Endothelial cell of umbilical vein (primary cell): ENCODE measurements at regions not wholly inside any gene's neighbourhood (a gene's known extent, or its start where the extent isn't known, plus 50 kb on each side); places are given as distances from the start of the nearest gene placed in this dataset.
A peak's percentile ranks its signal among the peaks of the same experiment; 100 is the strongest.

Source experiments
- BruUV-seq: library from RNA; stranded (reverse); fragments of 400-500 nt; replicated peaks from 2 replicates; lab custom pipeline; 2021; lab: Mats Ljungman, UMichigan
- CTCF ChIA-PET: fragments of 300-600, 350-600 bp; sonication (Branson Sonifier 250); formaldehyde crosslinking; loops from one replicate; lab custom pipeline; 2021; ENCODE audit warnings: antibody characterized with exemption, inconsistent platforms; lab: Charles Lee
- POLR2A ChIA-PET: fragments of 300-600, 350-600 bp; sonication (Branson Sonifier 250); formaldehyde crosslinking; loops from one replicate; lab custom pipeline; 2021; ENCODE audit warnings: antibody characterized with exemption, inconsistent platforms; lab: Charles Lee
- DNase-seq: peaks from one replicate; pipeline ENCODE4 v3.0.0-alpha.2; 2011; ENCODE audit warnings: low read depth, low spot score
- FAIRE-seq: peaks from 2 replicates; lab custom pipeline; 2011; peaks lifted over from hg19 to GRCh38; lab: Jason Lieb, UNC
- H2AFZ ChIP-seq: 2 replicates; pipeline ENCODE4 v1.6.0; 2012; ENCODE audit warnings: low read depth, low read length, control low read depth, inconsistent platforms
- H3K27ac ChIP-seq: 2 replicates; pipeline ENCODE4 v1.5.1; 2011; ENCODE audit warnings: low read depth, mild to moderate bottlenecking, control low read depth, low read length, moderate library complexity; ENCODE audit not compliant: insufficient read depth
- H3K27me3 ChIP-seq, 2 experiments: 2 replicates each; pipeline versions ENCODE4 v1.6.0 to v1.6.1; 2011; ENCODE audit warnings: low read length in 2 of 2, mixed read lengths in 1 of 2; ENCODE audit not compliant: control insufficient read depth in 2 of 2, insufficient read depth in 2 of 2
- H3K36me3 ChIP-seq, 2 experiments: 2 replicates in 1 of 2; 3 replicates in 1 of 2; pipeline ENCODE4 v1.5.1; 2011; ENCODE audit warnings: low read length in 2 of 2, mild to moderate bottlenecking in 1 of 2, moderate library complexity in 1 of 2; ENCODE audit not compliant: control insufficient read depth in 2 of 2, insufficient read depth in 2 of 2; ENCODE audit errors: extremely low read depth in 1 of 2
- H3K4me1 ChIP-seq: 3 replicates; pipeline ENCODE4 v1.5.1; 2011; ENCODE audit warnings: mild to moderate bottlenecking, low read length; ENCODE audit not compliant: control insufficient read depth, insufficient read depth; ENCODE audit errors: extremely low read depth
- H3K4me2 ChIP-seq: 2 replicates; pipeline ENCODE4 v1.6.1; 2011; ENCODE audit warnings: low read length, control low read depth, mixed read lengths; ENCODE audit not compliant: insufficient read depth
- H3K4me3 ChIP-seq, 3 experiments: fragments of 200-600 bp in 1 of 3; sonication (generic), shearing (Covaris generic) in 1 of 3; replicated peaks in 1 of 3; 2 replicates each; pipeline ENCODE4 v1.5.1; 2011 to 2016; ENCODE audit warnings: control low read depth in 3 of 3, low read length in 3 of 3, mild to moderate bottlenecking in 2 of 3, inconsistent platforms in 1 of 3, low read depth in 1 of 3, moderate library complexity in 1 of 3; ENCODE audit not compliant: insufficient read depth in 1 of 3
- H3K79me2 ChIP-seq: 2 replicates; pipeline ENCODE4 v1.6.0; 2012; ENCODE audit warnings: low read length, inconsistent platforms; ENCODE audit not compliant: control insufficient read depth, insufficient read depth
- H3K9ac ChIP-seq: replicated peaks from 2 replicates; pipeline ENCODE3; 2011; ENCODE audit warnings: low read length, control low read depth; ENCODE audit not compliant: insufficient read depth; ENCODE audit errors: extremely low read depth
- H3K9me1 ChIP-seq: replicated peaks from 3 replicates; pipeline ENCODE4 v1.6.0; 2011; ENCODE audit warnings: mild to moderate bottlenecking, low read length; ENCODE audit not compliant: control insufficient read depth, insufficient read depth; ENCODE audit errors: extremely low read depth
- H3K9me3 ChIP-seq: replicated peaks from 2 replicates; pipeline ENCODE4 v1.5.1; 2012; ENCODE audit warnings: low read length, inconsistent platforms; ENCODE audit not compliant: control insufficient read depth, insufficient read depth
- H4K20me1 ChIP-seq: replicated peaks from 2 replicates; pipeline ENCODE3; 2011; ENCODE audit warnings: mild to moderate bottlenecking, low read length; ENCODE audit not compliant: control insufficient read depth, insufficient read depth; ENCODE audit errors: extremely low read depth
- EZH2 ChIP-seq: IDR thresholded peaks from 2 replicates; pipeline ENCODE4 v1.6.1; 2012; ENCODE audit warnings: borderline replicate concordance, low read depth, mild to moderate bottlenecking, moderate library complexity, low read length, inconsistent platforms; ENCODE audit not compliant: severe bottlenecking
- FOS ChIP-seq: IDR thresholded peaks from 2 replicates; pipeline ENCODE4 v1.6.1; 2011; ENCODE audit warnings: mild to moderate bottlenecking, low read length, moderate library complexity, borderline replicate concordance; ENCODE audit not compliant: insufficient read depth
- GATA2 ChIP-seq: IDR thresholded peaks from 2 replicates; pipeline ENCODE4 v1.7.0; 2011; ENCODE audit warnings: low read depth, mild to moderate bottlenecking, moderate library complexity, mixed read lengths, low read length; ENCODE audit not compliant: insufficient read length, insufficient read depth
- JUN ChIP-seq: IDR thresholded peaks from 2 replicates; pipeline ENCODE4 v1.6.1; 2011; ENCODE audit warnings: borderline replicate concordance, low read depth; ENCODE audit not compliant: insufficient read length, insufficient read depth
- MYC ChIP-seq: IDR thresholded peaks from one replicate; pipeline ENCODE4 v1.6.1; 2011; ENCODE audit warnings: mild to moderate bottlenecking, low read depth, low read length
- POLR2A ChIP-seq: IDR thresholded peaks from 2 replicates; pipeline ENCODE4 v1.6.1; 2012; ENCODE audit warnings: low read depth, mild to moderate bottlenecking, control low read depth, low read length
- POLR2AphosphoS5 ChIP-seq: IDR thresholded peaks from 2 replicates; pipeline ENCODE4 v1.6.1; 2012; ENCODE audit warnings: low read depth, mild to moderate bottlenecking, control low read depth, low read length, moderate library complexity; ENCODE audit not compliant: insufficient read depth
- dilution Hi-C: fragments of 300-500 bp; cut with MboI; formaldehyde crosslinking; loops from one replicate; pipeline ENCODE4 v1.15.0; 2019; ENCODE audit warnings: low sequenced_read_pairs; ENCODE audit not compliant: extremely low pct_ligation_motif_present
- intact Hi-C: fragments of 100-400 bp; cut with micrococcal nuclease; formaldehyde crosslinking; loops from one replicate; pipeline ENCODE4 v1.10.0; 2022
- TF ChIP-seq, protein P1 (sequence below): IDR thresholded peaks from 2 replicates; pipeline ENCODE4 v1.6.1; 2011; ENCODE audit not compliant: insufficient read depth, insufficient read length
- TF ChIP-seq, protein P2 (sequence below), 2 donors: IDR thresholded peaks; 1 replicate in 1 of 2; 2 replicates in 1 of 2; pipeline ENCODE4 v1.5.1; 2011; ENCODE audit warnings: low read length in 2 of 2, mild to moderate bottlenecking in 2 of 2, moderate library complexity in 2 of 2, control low read depth in 1 of 2, inconsistent platforms in 1 of 2, low read depth in 1 of 2; ENCODE audit not compliant: insufficient read depth in 1 of 2; ENCODE audit errors: extremely low read depth in 1 of 2

- Histone ChIP-seq H3K79me2 (no peaks in the 10 kb centered on the region), H3K4me1 (no peaks in the 10 kb centered on the region), H3K9me1 (no peaks in the 10 kb centered on the region), H4K20me1 (no peaks in the 10 kb centered on the region), H3K27me3 (no peaks in the 10 kb centered on the region), H3K36me3 (no peaks in the 10 kb centered on the region), H2AFZ (no peak overlapping the region), H3K9ac (no peak overlapping the region), H3K4me2 (no peak overlapping the region), H3K9me3 (no peaks in the 10 kb centered on the region), H3K27ac (no peak overlapping the region), H3K4me3 (no peak overlapping the region)
- CTCF ChIA-PET: no interaction called here
- intact Hi-C loops: no loop called here
- FAIRE-seq (no peak), DNase-seq (peak; percentile 74)
- TF ChIP-seq GATA2: no peak
- no peak for TF ChIP-seq FOS
- TF ChIP-seq POLR2A: no peak
- no peak for TF ChIP-seq POLR2AphosphoS5
- TF ChIP-seq JUN: no peak
- TF ChIP-seq, protein P1, sequence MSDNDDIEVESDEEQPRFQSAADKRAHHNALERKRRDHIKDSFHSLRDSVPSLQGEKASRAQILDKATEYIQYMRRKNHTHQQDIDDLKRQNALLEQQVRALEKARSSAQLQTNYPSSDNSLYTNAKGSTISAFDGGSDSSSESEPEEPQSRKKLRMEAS: no peak
- no peak for TF ChIP-seq MYC
- TF ChIP-seq, protein P2, sequence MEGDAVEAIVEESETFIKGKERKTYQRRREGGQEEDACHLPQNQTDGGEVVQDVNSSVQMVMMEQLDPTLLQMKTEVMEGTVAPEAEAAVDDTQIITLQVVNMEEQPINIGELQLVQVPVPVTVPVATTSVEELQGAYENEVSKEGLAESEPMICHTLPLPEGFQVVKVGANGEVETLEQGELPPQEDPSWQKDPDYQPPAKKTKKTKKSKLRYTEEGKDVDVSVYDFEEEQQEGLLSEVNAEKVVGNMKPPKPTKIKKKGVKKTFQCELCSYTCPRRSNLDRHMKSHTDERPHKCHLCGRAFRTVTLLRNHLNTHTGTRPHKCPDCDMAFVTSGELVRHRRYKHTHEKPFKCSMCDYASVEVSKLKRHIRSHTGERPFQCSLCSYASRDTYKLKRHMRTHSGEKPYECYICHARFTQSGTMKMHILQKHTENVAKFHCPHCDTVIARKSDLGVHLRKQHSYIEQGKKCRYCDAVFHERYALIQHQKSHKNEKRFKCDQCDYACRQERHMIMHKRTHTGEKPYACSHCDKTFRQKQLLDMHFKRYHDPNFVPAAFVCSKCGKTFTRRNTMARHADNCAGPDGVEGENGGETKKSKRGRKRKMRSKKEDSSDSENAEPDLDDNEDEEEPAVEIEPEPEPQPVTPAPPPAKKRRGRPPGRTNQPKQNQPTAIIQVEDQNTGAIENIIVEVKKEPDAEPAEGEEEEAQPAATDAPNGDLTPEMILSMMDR (IDR thresholded peaks at IDR 0.05; ENCODE audit: extremely low read depth in 1 of 2, insufficient read depth in 1 of 2, low read depth in 1 of 2, low read length in 2 of 2): no peak
- no peak for TF ChIP-seq EZH2
- POLR2A ChIA-PET: no interaction called here
- no TSS peak for BruUV-seq
- dilution Hi-C loops: no loop called here
Observed at GRCh38 chr3:176780766-176781165, 416.5 kb downstream of the TBL1XR1 start.
